ENCODE measurements at regions not wholly inside any gene's neighbourhood (a gene's known extent, or its start where the extent isn't known, plus 50 kb on each side); places are given as distances from the start of the nearest gene placed in this dataset.

- H3K4me1 ChIP-seq (ENCODE audit: control insufficient read depth, insufficient read depth, low read length), result 0 out of 2 replicates have a peak, but pooled peaks cover 5% of the 10 kb centered on the region
- H3K36me3 ChIP-seq (ENCODE audit: control insufficient read depth, insufficient read depth, low read length), result no peaks in the 10 kb centered on the region
- H3K27me3 ChIP-seq (ENCODE audit: control insufficient read depth, insufficient read depth, low read length), result peaks cover 39% of the 10 kb centered on the region
- ChIA-PET POLR2A (no interaction called here), CTCF (no interaction called here)
- no peak overlapping the region for H3K4me3 ChIP-seq (ENCODE audit: low read depth in 2 of 2, low read length in 2 of 2)
- H3K27ac ChIP-seq (ENCODE audit: low read length), result no peak overlapping the region
- intact Hi-C loops (cut with micrococcal nuclease; ENCODE audit: unreplicated experiment), result no loop called here
- no peak for TF ChIP-seq SIN3A (IDR thresholded peaks at IDR 0.05; ENCODE audit: borderline replicate concordance, insufficient read depth, low read depth, low read length)
- TF ChIP-seq POLR2AphosphoS5 (IDR thresholded peaks at IDR 0.05; ENCODE audit: low read depth, low read length), result no peak
- no peak for TF ChIP-seq TCF7L2 (IDR thresholded peaks at IDR 0.05; ENCODE audit: low read depth, low read length)
- no peak for TF ChIP-seq REST (IDR thresholded peaks at IDR 0.05; ENCODE audit: insufficient read depth in 1 of 2, low read depth in 2 of 2, low read length in 1 of 2)
- TF ChIP-seq CTCF (IDR thresholded peaks at IDR 0.05), result no peak
- in situ Hi-C loops (cut with HindIII; ENCODE audit: low pct_unique_long_range_greater_than_20kb, low sequenced_read_pairs), result no loop called here
- BruUV-seq (replicated peaks), result no TSS peak
- peak; percentile 78 for ATAC-seq
- no peaks in the 10 kb centered on the region for H3K9me3 ChIP-seq (ENCODE audit: control insufficient read depth, insufficient read depth, low read depth, low read length)
- DNase-seq (ENCODE audit: low read depth, low spot score), result peak; percentile 57
Measured at GRCh38 chr11:19508165-19508564, 204.5 kb upstream of the NAV2 start.

- ATAC-seq (no peak), DNase-seq (ENCODE audit: low read depth, low spot score) (no peak)
- ChIA-PET POLR2A (no interaction called here), CTCF (no interaction called here)
- no peak for TF ChIP-seq POLR2AphosphoS5 (IDR thresholded peaks at IDR 0.05; ENCODE audit: low read depth, low read length)
- no peak for TF ChIP-seq SIN3A (IDR thresholded peaks at IDR 0.05; ENCODE audit: borderline replicate concordance, insufficient read depth, low read depth, low read length)
- TF ChIP-seq TCF7L2 (IDR thresholded peaks at IDR 0.05; ENCODE audit: low read depth, low read length), result no peak
- TF ChIP-seq REST (IDR thresholded peaks at IDR 0.05; ENCODE audit: insufficient read depth in 1 of 2, low read depth in 2 of 2, low read length in 1 of 2), result no peak
- no peak for TF ChIP-seq CTCF (IDR thresholded peaks at IDR 0.05)
- Histone ChIP-seq H3K4me3 (ENCODE audit: low read depth in 2 of 2, low read length in 2 of 2) (no peak overlapping the region), H3K9me3 (ENCODE audit: control insufficient read depth, insufficient read depth, low read depth, low read length) (no peaks in the 10 kb centered on the region), H3K27ac (ENCODE audit: low read length) (no peak overlapping the region), H3K36me3 (ENCODE audit: control insufficient read depth, insufficient read depth, low read length) (no peaks in the 10 kb centered on the region), H3K27me3 (ENCODE audit: control insufficient read depth, insufficient read depth, low read length) (peaks cover 31% of the 10 kb centered on the region), H3K4me1 (ENCODE audit: control insufficient read depth, insufficient read depth, low read length) (0 out of 2 replicates have a peak, but pooled peaks cover 5% of the 10 kb centered on the region)
- intact Hi-C loops (cut with micrococcal nuclease; ENCODE audit: unreplicated experiment) (no loop called here), in situ Hi-C loops (cut with HindIII; ENCODE audit: low pct_unique_long_range_greater_than_20kb, low sequenced_read_pairs) (no loop called here)
- no TSS peak for BruUV-seq (replicated peaks)
Measured at GRCh38 chr11:19506816-19507486, 205.7 kb upstream of the NAV2 start.
